Stomach smooth muscle (tissue), 2 donors: ENCODE measurements at regions not wholly inside any gene's neighbourhood (a gene's known extent, or its start where the extent isn't known, plus 50 kb on each side); places are given as distances from the start of the nearest gene placed in this dataset.
"Not testable (repeated sequence)": the region's sequence is repeated elsewhere in the genome, so short reads cannot be mapped to it uniquely, and the experiment has no call there.

Experiments
- H3K27ac ChIP-seq: one replicate; pipeline ENCODE4 v1.7.0; 2013; ENCODE audit warnings: mild to moderate bottlenecking, low read length, inconsistent platforms
- H3K27me3 ChIP-seq, 2 donors: one replicate each; pipeline ENCODE4 v1.7.0; 2013; ENCODE audit warnings: low read length in 2 of 2; ENCODE audit not compliant: insufficient read depth in 2 of 2, control insufficient read depth in 1 of 2
- H3K36me3 ChIP-seq, 2 donors: one replicate each; pipeline ENCODE4 v1.7.0; 2013; ENCODE audit warnings: low read length in 2 of 2; ENCODE audit not compliant: control insufficient read depth in 2 of 2, insufficient read depth in 2 of 2
- H3K4me1 ChIP-seq: one replicate; pipeline ENCODE4 v1.7.0; 2013; ENCODE audit warnings: low read length; ENCODE audit not compliant: control insufficient read depth, insufficient read depth
- H3K4me3 ChIP-seq, 2 donors: one replicate each; pipeline ENCODE4 v1.7.0; 2013; ENCODE audit warnings: low read length in 2 of 2
- H3K9ac ChIP-seq, 2 donors: one replicate each; pipeline ENCODE4 v1.7.0; 2013; ENCODE audit warnings: low read length in 2 of 2, mild to moderate bottlenecking in 1 of 2
- H3K9me3 ChIP-seq, 2 donors: one replicate each; pipeline ENCODE4 v1.7.0; 2013; ENCODE audit warnings: low read length in 2 of 2; ENCODE audit not compliant: control insufficient read depth in 2 of 2
- donor health status: healthy.
- donor health status: Pancreatic carcinoma.

- no peak overlapping the region for H3K27ac ChIP-seq
- no peaks in the 10 kb centered on the region for H3K27me3 ChIP-seq
- no peaks in the 10 kb centered on the region for H3K9me3 ChIP-seq
- no peak overlapping the region for H3K9ac ChIP-seq
- no peaks in the 10 kb centered on the region for H3K4me1 ChIP-seq
- no peak overlapping the region for H3K4me3 ChIP-seq
- H3K36me3 ChIP-seq = no peaks in the 10 kb centered on the region
These were observed 631.9 kb downstream of the SLCO4C1 start for GRCh38 chr5:101664071-101664791.

- Histone ChIP-seq H3K27me3 (no peaks in the 10 kb centered on the region), H3K36me3 (no peaks in the 10 kb centered on the region), H3K4me3 (no peak overlapping the region), H3K9me3 (no peaks in the 10 kb centered on the region), H3K4me1 (no peaks in the 10 kb centered on the region), H3K27ac (no peak overlapping the region), H3K9ac (no peak overlapping the region)
These were observed 632.5 kb downstream of the SLCO4C1 start for GRCh38 chr5:101663543-101663942.

- H3K27ac ChIP-seq = no peak overlapping the region
- no peaks in the 10 kb centered on the region for H3K4me1 ChIP-seq
- H3K9me3 ChIP-seq = no peaks in the 10 kb centered on the region
- H3K4me3 ChIP-seq = no peak overlapping the region
- H3K36me3 ChIP-seq = no peaks in the 10 kb centered on the region
- H3K9ac ChIP-seq = no peak overlapping the region
- no peaks in the 10 kb centered on the region for H3K27me3 ChIP-seq
These were observed 633.8 kb downstream of the SLCO4C1 start for GRCh38 chr5:101662263-101662662.

- Histone ChIP-seq H3K9me3 (no peaks in the 10 kb centered on the region), H3K36me3 (no peaks in the 10 kb centered on the region), H3K4me1 (no peaks in the 10 kb centered on the region), H3K9ac (no peak overlapping the region), H3K4me3 (no peak overlapping the region), H3K27ac (no peak overlapping the region), H3K27me3 (no peaks in the 10 kb centered on the region)
These were observed 637.7 kb downstream of the SLCO4C1 start for GRCh38 chr5:101658433-101658832.

- Histone ChIP-seq H3K36me3 (no peaks in the 10 kb centered on the region), H3K4me3 (no peak overlapping the region), H3K27ac (no peak overlapping the region), H3K9ac (no peak overlapping the region), H3K9me3 (no peaks in the 10 kb centered on the region), H3K27me3 (no peaks in the 10 kb centered on the region), H3K4me1 (no peaks in the 10 kb centered on the region)
These were observed 642.1 kb downstream of the SLCO4C1 start for GRCh38 chr5:101653996-101654395.

GRCh38 chr5:101647861-101648260, 648.2 kb downstream of the SLCO4C1 start:
- Histone ChIP-seq H3K36me3 (no peaks in the 10 kb centered on the region), H3K27me3 (no peaks in the 10 kb centered on the region), H3K4me3 (no peak overlapping the region), H3K9ac (no peak overlapping the region), H3K9me3 (no peaks in the 10 kb centered on the region), H3K4me1 (no peaks in the 10 kb centered on the region), H3K27ac (no peak overlapping the region)

- Histone ChIP-seq H3K27ac (no peak overlapping the region), H3K4me3 (no peak overlapping the region), H3K36me3 (no peaks in the 10 kb centered on the region), H3K27me3 (no peaks in the 10 kb centered on the region), H3K9ac (no peak overlapping the region), H3K4me1 (no peaks in the 10 kb centered on the region), H3K9me3 (no peaks in the 10 kb centered on the region)
These were observed 652.3 kb downstream of the SLCO4C1 start for GRCh38 chr5:101643794-101644193.

GRCh38 chr5:101637599-101637998, 658.5 kb downstream of the SLCO4C1 start:
- H3K4me3 ChIP-seq = no peak overlapping the region
- H3K9me3 ChIP-seq = no peaks in the 10 kb centered on the region
- H3K9ac ChIP-seq = no peak overlapping the region
- no peaks in the 10 kb centered on the region for H3K4me1 ChIP-seq
- no peak overlapping the region for H3K27ac ChIP-seq
- H3K36me3 ChIP-seq = no peaks in the 10 kb centered on the region
- no peaks in the 10 kb centered on the region for H3K27me3 ChIP-seq

GRCh38 chr5:101627770-101628169, 668.3 kb downstream of the SLCO4C1 start:
- not testable (repeated sequence) for H3K27me3 ChIP-seq, H3K9me3 ChIP-seq, H3K4me1 ChIP-seq, H3K9ac ChIP-seq, H3K4me3 ChIP-seq, H3K27ac ChIP-seq, H3K36me3 ChIP-seq

GRCh38 chr5:101626572-101626971, 669.5 kb downstream of the SLCO4C1 start:
- H3K27ac ChIP-seq = no peak overlapping the region
- no peaks in the 10 kb centered on the region for H3K9me3 ChIP-seq
- H3K9ac ChIP-seq = no peak overlapping the region
- no peaks in the 10 kb centered on the region for H3K4me1 ChIP-seq
- no peak overlapping the region for H3K4me3 ChIP-seq
- H3K36me3 ChIP-seq = no peaks in the 10 kb centered on the region
- H3K27me3 ChIP-seq = no peaks in the 10 kb centered on the region

- H3K27ac ChIP-seq = no peak overlapping the region
- H3K4me1 ChIP-seq = no peaks in the 10 kb centered on the region
- H3K9ac ChIP-seq = no peak overlapping the region
- H3K36me3 ChIP-seq = no peaks in the 10 kb centered on the region
- H3K9me3 ChIP-seq = peaks cover 0 to 3% of the 10 kb centered on the region in 2 donors
- no peaks in the 10 kb centered on the region for H3K27me3 ChIP-seq
- no peak overlapping the region for H3K4me3 ChIP-seq
These were observed 685.0 kb downstream of the SLCO4C1 start for GRCh38 chr5:101611039-101611438.
